Activated naive CD4-positive, alpha-beta T cell treated with anti-CD3 and anti-CD28 coated beads, Interleukin-2, amount 50 U/mL, for 72 hours (primary cell): ENCODE measurements at regions not wholly inside any gene's neighbourhood (a gene's known extent, or its start where the extent isn't known, plus 50 kb on each side); places are given as distances from the start of the nearest gene placed in this dataset.
A peak's percentile ranks its signal among the peaks of the same experiment; 100 is the strongest.

ENCODE experiments used
- ATAC-seq, 2 donors: fragments of 150-1000 bp; cut with Tn5 transposase; 2 replicates each; pipeline ENCODE4 v1.10.0; 2021; ENCODE audit warnings: mild to moderate bottlenecking in 2 of 2, moderate library complexity in 2 of 2
- DNase-seq, 2 donors: peaks; one replicate each; pipeline ENCODE4 v3.0.0; 2021 to 2022; ENCODE audit warnings: low spot score in 2 of 2
- H3K27ac Mint-ChIP-seq, 2 donors: one replicate each; pipeline ENCODE4 v1.8.0; 2022; ENCODE audit warnings: mild to moderate bottlenecking in 2 of 2, mixed read lengths in 2 of 2
- H3K36me3 Mint-ChIP-seq, 2 donors: one replicate each; pipeline ENCODE4 v1.8.0; 2022; ENCODE audit warnings: mixed read lengths in 2 of 2
- H3K9me3 Mint-ChIP-seq, 2 donors: one replicate each; pipeline ENCODE4 v1.8.0; 2022; ENCODE audit warnings: mixed read lengths in 2 of 2

DNA sequence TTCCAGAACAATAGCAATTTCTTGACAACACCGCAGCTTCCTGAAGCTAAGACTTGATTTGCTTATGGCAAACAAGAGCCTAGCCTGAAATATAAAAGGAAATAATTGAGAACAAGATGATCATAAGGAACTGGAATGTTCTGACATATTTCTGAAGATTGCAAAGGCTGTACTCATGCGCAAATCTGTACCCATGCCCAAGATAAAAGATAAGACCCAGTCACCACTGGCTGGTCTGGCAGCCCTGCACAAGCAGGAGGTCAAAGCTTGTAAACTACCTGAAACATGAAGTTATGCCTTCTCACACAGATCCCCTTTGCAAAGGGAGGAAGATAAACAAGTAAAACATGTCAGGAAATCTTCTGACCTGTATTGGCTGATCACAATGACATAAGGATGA, 160.8 kb upstream of the GYPC start:
- peaks cover 7 to 10% of the 10 kb centered on the region in 2 donors for H3K36me3 Mint-ChIP-seq

DNA sequence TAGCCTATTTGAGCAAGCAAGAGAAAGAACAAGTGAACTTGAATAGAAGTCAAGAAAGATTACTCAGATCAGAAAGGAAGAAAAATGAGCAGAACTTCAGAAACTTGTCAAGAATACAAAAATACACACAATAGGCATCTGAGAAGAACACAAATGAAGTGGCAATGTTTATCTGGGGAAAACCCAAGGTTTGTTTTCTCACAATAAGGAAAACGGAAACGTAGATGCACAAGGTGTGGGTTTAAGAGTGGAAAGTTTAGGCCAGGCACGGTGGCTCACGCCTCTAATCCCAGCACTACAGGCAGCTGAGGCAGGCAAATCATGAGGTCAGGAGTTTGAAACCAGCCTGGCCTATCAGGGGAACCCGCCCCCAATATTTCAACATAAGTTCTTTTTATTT, 159.5 kb upstream of the GYPC start:
- no peak for DNase-seq
- Mint-ChIP-seq H3K27ac (no peak overlapping the region), H3K36me3 (peaks cover 7 to 10% of the 10 kb centered on the region in 2 donors), H3K9me3 (peaks cover 0 to 14% of the 10 kb centered on the region in 2 donors)
- peak in 1 of 2 donors; percentile 65 for ATAC-seq

More for the DNA sequence above, 160.8 kb upstream of the GYPC start:
- DNase-seq (no peak), ATAC-seq (no peak)
- peaks cover 0 to 14% of the 10 kb centered on the region in 2 donors for H3K9me3 Mint-ChIP-seq
- H3K27ac Mint-ChIP-seq = no peak overlapping the region

- no peak for DNase-seq
- Mint-ChIP-seq H3K36me3 (no peaks in the 10 kb centered on the region), H3K27ac (no peak overlapping the region), H3K9me3 (no peaks in the 10 kb centered on the region)
- no peak for ATAC-seq
Measured at GRCh38 chr2:126503476-126503875, 152.5 kb upstream of the GYPC start.

- ATAC-seq (no peak), DNase-seq (no peak)
- no peaks in the 10 kb centered on the region for H3K36me3 Mint-ChIP-seq
- no peaks in the 10 kb centered on the region for H3K9me3 Mint-ChIP-seq
- no peak overlapping the region for H3K27ac Mint-ChIP-seq
Measured at GRCh38 chr2:126504949-126505348, 151.0 kb upstream of the GYPC start.

DNA sequence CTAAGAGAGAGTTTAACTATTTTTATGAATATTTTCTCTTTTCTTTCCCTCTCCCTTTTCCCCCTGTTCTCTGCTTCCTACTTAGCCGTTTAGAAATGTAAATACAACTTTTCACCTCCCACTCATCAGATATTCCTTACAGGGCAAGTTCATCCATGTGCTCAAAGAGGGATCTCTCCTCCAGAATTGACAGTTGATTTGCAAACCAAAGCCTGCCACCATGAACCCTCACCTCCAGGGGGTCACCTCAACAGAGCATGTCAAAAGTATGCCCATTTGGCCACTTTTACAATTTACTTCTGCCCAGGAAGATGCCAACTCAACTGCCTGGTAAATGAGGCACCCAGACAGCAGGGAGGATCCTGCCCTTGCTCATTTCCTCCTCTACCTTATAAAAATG, 149.2 kb upstream of the GYPC start:
- ATAC-seq = no peak
- H3K36me3 Mint-ChIP-seq = no peaks in the 10 kb centered on the region
- H3K9me3 Mint-ChIP-seq = no peaks in the 10 kb centered on the region
- DNase-seq = no peak
- H3K27ac Mint-ChIP-seq = no peak overlapping the region

GRCh38 chr2:126507425-126507911, 148.5 kb upstream of the GYPC start:
- ATAC-seq = peak in 1 of 2 donors; percentile 26
- no peaks in the 10 kb centered on the region for H3K9me3 Mint-ChIP-seq

GRCh38 chr2:126510356-126510755, 145.6 kb upstream of the GYPC start:
- H3K27ac Mint-ChIP-seq = no peak overlapping the region

More at GRCh38 chr2:126507425-126507911, 148.5 kb upstream of the GYPC start:
- Mint-ChIP-seq H3K36me3 (no peaks in the 10 kb centered on the region), H3K27ac (no peak overlapping the region)
- no peak for DNase-seq

GRCh38 chr2:126510960-126511359, 145.0 kb upstream of the GYPC start:
- DNase-seq = no peak
- H3K36me3 Mint-ChIP-seq = no peaks in the 10 kb centered on the region

More at GRCh38 chr2:126510356-126510755, 145.6 kb upstream of the GYPC start:
- no peak for DNase-seq
- no peaks in the 10 kb centered on the region for H3K9me3 Mint-ChIP-seq
- no peak for ATAC-seq
- no peaks in the 10 kb centered on the region for H3K36me3 Mint-ChIP-seq

DNA sequence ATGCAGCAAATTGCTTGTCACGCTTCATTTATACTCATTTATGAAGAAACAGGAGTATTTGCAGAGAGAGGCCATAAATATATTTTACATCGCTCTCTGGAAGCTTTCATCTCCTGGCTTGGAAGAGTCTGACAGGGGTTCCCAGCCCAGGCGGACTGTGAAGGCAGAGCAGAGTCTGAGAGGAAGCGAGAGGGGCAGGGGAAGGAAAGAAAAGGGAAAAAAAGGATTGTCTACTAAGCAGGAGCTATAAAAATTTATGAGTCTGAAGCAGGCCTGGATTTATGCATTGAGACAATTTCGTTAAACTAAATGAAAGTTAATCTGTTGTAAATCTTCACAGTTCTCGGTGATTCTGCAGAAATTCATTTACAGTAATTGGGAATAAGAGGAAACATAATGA, 143.9 kb upstream of the GYPC start:
- H3K36me3 Mint-ChIP-seq = no peaks in the 10 kb centered on the region
- H3K27ac Mint-ChIP-seq = no peak overlapping the region
- no peak for ATAC-seq
- H3K9me3 Mint-ChIP-seq = no peaks in the 10 kb centered on the region
- DNase-seq = no peak

More at GRCh38 chr2:126510960-126511359, 145.0 kb upstream of the GYPC start:
- ATAC-seq = no peak
- H3K27ac Mint-ChIP-seq = no peak overlapping the region
- H3K9me3 Mint-ChIP-seq = no peaks in the 10 kb centered on the region

DNA sequence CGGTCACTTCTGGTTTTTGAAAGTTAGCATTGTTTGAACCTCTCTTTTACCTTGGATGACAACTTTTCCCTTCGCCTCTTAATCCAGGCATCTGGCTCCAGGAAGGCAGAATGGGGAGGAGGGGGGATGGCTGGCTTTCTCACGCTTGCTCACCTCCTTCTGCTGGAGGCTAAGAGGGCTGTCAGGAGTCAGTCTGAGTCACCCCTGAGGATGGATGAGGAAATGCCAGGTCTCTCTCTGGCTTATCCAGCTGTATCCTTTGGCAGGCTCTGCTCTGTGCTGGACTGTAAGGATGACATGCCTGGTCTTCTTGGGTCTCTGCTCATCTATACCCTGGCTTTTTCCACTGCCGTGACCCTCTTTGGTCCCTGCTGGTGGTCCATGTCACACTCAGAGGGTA, 142.9 kb upstream of the GYPC start:
- H3K36me3 Mint-ChIP-seq = no peaks in the 10 kb centered on the region
- no peak overlapping the region for H3K27ac Mint-ChIP-seq
- ATAC-seq = no peak
- no peak for DNase-seq
- H3K9me3 Mint-ChIP-seq = no peaks in the 10 kb centered on the region

GRCh38 chr2:126515471-126515870, 140.5 kb upstream of the GYPC start:
- ATAC-seq (no peak), DNase-seq (no peak)
- Mint-ChIP-seq H3K36me3 (no peaks in the 10 kb centered on the region), H3K27ac (no peak overlapping the region), H3K9me3 (no peaks in the 10 kb centered on the region)

- no peaks in the 10 kb centered on the region for H3K9me3 Mint-ChIP-seq
- ATAC-seq = no peak
Measured at GRCh38 chr2:126518196-126518595, 137.8 kb upstream of the GYPC start.

GRCh38 chr2:126527836-126528490, 128.0 kb upstream of the GYPC start:
- peak; percentile 74 to 84 for ATAC-seq
- H3K9me3 Mint-ChIP-seq = no peaks in the 10 kb centered on the region
- H3K36me3 Mint-ChIP-seq = no peaks in the 10 kb centered on the region
- H3K27ac Mint-ChIP-seq = no peak overlapping the region
- peak in 1 of 2 donors; percentile 64 for DNase-seq

More at GRCh38 chr2:126518196-126518595, 137.8 kb upstream of the GYPC start:
- Mint-ChIP-seq H3K27ac (no peak overlapping the region), H3K36me3 (no peaks in the 10 kb centered on the region)
- no peak for DNase-seq

DNA sequence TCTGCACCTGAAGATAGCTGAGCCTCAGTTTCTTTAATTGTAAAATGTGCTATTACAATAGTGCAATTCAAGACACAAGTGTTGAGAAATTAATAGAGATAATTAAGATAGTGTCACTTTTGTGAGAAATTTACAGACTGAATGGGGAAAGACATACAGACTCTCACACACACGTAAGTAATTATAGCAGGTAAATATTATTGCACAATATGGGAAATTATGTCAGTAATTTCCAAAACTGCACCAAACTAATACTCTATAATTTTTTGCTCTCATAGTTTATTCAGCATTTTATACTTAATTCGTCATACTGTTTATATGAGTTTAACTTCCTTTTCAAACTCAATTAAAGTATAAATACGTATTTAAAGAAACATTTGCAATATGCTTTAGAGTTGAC, 124.9 kb upstream of the GYPC start:
- ATAC-seq (no peak), DNase-seq (no peak)
- Mint-ChIP-seq H3K36me3 (peaks cover 0 to 13% of the 10 kb centered on the region in 2 donors), H3K9me3 (peaks cover 0 to 9% of the 10 kb centered on the region in 2 donors), H3K27ac (no peak overlapping the region)

GRCh38 chr2:126534478-126534877, 121.5 kb upstream of the GYPC start:
- ATAC-seq (no peak), DNase-seq (no peak)
- peaks cover 0 to 16% of the 10 kb centered on the region in 2 donors for H3K36me3 Mint-ChIP-seq

DNA sequence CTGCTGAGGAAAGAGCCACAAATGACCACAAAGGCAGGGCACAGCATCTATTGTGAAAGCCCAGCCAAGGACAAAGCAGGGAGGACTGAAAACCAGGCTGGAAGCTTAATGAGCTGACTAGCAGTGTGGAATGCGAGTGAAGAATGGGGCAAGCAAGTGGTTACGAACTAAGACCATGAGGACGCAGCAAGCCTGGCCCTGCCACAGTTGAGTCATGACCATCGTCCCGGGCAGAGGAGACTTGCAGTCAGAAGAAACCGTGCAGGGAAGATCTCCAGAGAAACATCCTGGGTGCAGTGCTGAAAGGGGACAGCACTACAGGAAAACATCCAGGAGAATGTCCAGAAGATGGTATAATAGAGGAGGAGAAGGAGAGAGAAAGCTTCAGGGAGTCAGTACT, 120.5 kb upstream of the GYPC start:
- ATAC-seq = no peak
- DNase-seq = no peak
- Mint-ChIP-seq H3K36me3 (peaks cover 0 to 21% of the 10 kb centered on the region in 2 donors), H3K27ac (no peak overlapping the region), H3K9me3 (peaks cover 4 to 9% of the 10 kb centered on the region in 2 donors)

More at GRCh38 chr2:126534478-126534877, 121.5 kb upstream of the GYPC start:
- Mint-ChIP-seq H3K27ac (no peak overlapping the region), H3K9me3 (peaks cover 0 to 9% of the 10 kb centered on the region in 2 donors)

DNA sequence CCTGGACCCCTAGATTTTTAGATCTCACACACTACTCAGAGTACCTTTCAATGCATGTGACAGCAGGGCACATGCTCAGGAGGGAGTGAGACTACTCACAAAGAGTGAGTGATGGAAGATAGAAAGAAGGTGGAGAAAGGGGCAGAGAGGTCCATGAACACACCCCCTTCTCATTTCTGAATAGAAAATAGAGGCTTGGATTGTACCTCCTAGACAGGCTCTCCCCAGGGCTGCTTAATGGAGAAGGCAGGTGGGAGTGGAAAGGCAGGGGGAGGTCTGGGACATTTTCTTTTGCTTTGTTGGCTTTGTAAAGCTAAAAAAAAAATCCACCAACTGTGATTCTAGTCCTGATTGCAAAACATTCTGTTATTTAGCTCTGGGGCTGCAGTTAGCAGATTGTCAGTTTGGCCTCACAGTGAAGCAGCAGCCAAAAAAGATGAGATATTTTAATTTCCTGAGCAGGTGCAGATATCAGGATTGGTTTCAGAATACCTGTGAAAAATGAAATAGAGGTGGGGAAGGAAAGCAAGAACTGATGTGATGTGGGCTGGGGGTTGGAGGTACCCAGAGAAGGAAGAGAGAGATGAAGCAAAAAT, 119.3 kb upstream of the GYPC start:
- no peak for ATAC-seq
- no peak for DNase-seq
- peaks cover 0 to 21% of the 10 kb centered on the region in 2 donors for H3K36me3 Mint-ChIP-seq

DNA sequence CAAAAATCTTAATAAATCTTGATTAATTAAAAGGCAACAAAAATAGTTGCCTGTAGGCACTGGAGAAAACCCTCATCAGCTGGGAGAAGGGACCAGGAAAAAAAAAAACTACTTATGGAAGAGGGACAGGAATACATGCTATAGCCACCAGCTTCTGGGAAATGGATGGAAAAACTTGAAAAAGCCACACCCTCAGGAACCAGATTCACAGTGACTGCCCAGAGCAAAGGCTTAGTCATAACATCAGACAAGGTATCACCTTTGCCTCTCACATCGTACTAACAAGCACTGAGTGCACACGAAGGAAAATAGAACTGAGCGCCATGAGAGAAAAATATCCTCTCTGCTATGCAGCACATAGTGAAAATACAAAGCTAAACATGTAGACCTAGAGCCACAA, 116.9 kb upstream of the GYPC start:
- DNase-seq (no peak), ATAC-seq (no peak)
- peaks cover 16 to 26% of the 10 kb centered on the region in 2 donors for H3K36me3 Mint-ChIP-seq
- H3K9me3 Mint-ChIP-seq = peaks cover 19 to 24% of the 10 kb centered on the region in 2 donors
- H3K27ac Mint-ChIP-seq = no peak overlapping the region

More for the DNA sequence above, 119.3 kb upstream of the GYPC start:
- H3K27ac Mint-ChIP-seq = peak overlapping the region in 1 of 2 donors; percentile 11
- peaks cover 4 to 9% of the 10 kb centered on the region in 2 donors for H3K9me3 Mint-ChIP-seq
